ENCODE measurements at regions not wholly inside any gene's neighbourhood (a gene's known extent, or its start where the extent isn't known, plus 50 kb on each side); places are given as distances from the start of the nearest gene placed in this dataset.

DNA sequence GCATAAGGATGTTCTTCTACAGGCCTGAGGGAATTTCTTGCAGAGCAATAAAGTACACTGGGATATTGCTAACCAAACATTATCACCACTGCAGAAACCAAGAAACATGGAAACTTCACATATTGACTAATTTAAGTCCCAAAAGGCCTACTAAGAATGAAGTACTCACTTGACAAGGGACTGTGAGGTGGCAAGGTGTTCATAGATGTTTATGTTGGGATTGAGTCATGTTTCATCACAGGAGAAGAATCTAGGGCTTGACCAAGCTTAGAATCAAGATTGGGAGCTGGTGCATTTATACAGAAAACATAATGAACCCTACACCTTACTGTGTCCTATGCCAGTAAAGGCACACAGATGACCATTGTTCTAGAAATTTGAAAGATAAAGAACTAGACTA lies 56.7 kb upstream of the GAS1 start:
- Histone ChIP-seq H3K4me2 (ENCODE audit: insufficient read depth, insufficient read length, low read length) (no peak overlapping the region), H2BK20ac (ENCODE audit: low read depth, low read length, poor library complexity, severe bottlenecking) (no peak overlapping the region), H3K79me2 (ENCODE audit: insufficient read depth, low read length) (no peaks in the 10 kb centered on the region), H3K4ac (ENCODE audit: low read depth, low read length) (no peak overlapping the region), H3K27me3 (ENCODE audit: insufficient read depth, low read length) (no peaks in the 10 kb centered on the region), H3K9ac (ENCODE audit: extremely low read depth, insufficient read length, low read length) (no peak overlapping the region), H3K23me2 (ENCODE audit: insufficient read length, low read depth, low read length, poor library complexity, severe bottlenecking) (no peaks in the 10 kb centered on the region), H4K5ac (ENCODE audit: insufficient read length, low read depth, low read length) (no peak overlapping the region), H2BK15ac (ENCODE audit: low read depth, low read length) (no peak overlapping the region), H3K56ac (ENCODE audit: insufficient read length, low read depth, low read length) (no peak overlapping the region), H2BK120ac (ENCODE audit: low read depth, low read length, poor library complexity, severe bottlenecking) (no peak overlapping the region), H3K27ac (ENCODE audit: insufficient read length, low read depth, low read length) (no peak overlapping the region), H3K9me3 (ENCODE audit: control insufficient read depth, low read depth, low read length) (no peaks in the 10 kb centered on the region), H4K20me1 (ENCODE audit: control insufficient read depth, insufficient read depth, insufficient read length) (no peaks in the 10 kb centered on the region), H4K91ac (ENCODE audit: insufficient read length, low read depth, low read length) (no peak overlapping the region), H3K23ac (ENCODE audit: insufficient read length, low read depth, low read length) (no peak overlapping the region), H3K18ac (ENCODE audit: insufficient read length, low read depth, low read length) (no peak overlapping the region), H2BK5ac (ENCODE audit: insufficient read length, low read length) (no peak overlapping the region), H3K14ac (ENCODE audit: insufficient read depth, low read length) (no peak overlapping the region), H3K79me1 (ENCODE audit: insufficient read depth, low read depth, low read length, poor library complexity, severe bottlenecking) (no peaks in the 10 kb centered on the region), H2AK5ac (ENCODE audit: insufficient read length, low read length) (no peak overlapping the region), H2AFZ (ENCODE audit: low read length) (no peak overlapping the region), H2BK12ac (ENCODE audit: insufficient read length, low read depth, low read length) (no peak overlapping the region), H3T11ph (ENCODE audit: low read length) (no peak overlapping the region), H3K4me1 (ENCODE audit: insufficient read depth, low read length) (no peaks in the 10 kb centered on the region), H4K8ac (replicated peaks; ENCODE audit: insufficient read length, low read depth, low read length) (no peak overlapping the region)
- Mint-ChIP-seq H3K9me3 (no peaks in the 10 kb centered on the region; a peak in 1 of 5 replicates), H3K36me3 (ENCODE audit: insufficient read depth in 1 of 3, low read depth in 3 of 3) (no peaks in the 10 kb centered on the region), H3K4me1 (no peaks in the 10 kb centered on the region), H3K4me3 (no peak overlapping the region), H3K27me3 (ENCODE audit: low read depth) (no peaks in the 10 kb centered on the region), H3K27ac (no peak overlapping the region)
- no peak for DNase-seq
- TF ChIP-seq, protein P1, sequence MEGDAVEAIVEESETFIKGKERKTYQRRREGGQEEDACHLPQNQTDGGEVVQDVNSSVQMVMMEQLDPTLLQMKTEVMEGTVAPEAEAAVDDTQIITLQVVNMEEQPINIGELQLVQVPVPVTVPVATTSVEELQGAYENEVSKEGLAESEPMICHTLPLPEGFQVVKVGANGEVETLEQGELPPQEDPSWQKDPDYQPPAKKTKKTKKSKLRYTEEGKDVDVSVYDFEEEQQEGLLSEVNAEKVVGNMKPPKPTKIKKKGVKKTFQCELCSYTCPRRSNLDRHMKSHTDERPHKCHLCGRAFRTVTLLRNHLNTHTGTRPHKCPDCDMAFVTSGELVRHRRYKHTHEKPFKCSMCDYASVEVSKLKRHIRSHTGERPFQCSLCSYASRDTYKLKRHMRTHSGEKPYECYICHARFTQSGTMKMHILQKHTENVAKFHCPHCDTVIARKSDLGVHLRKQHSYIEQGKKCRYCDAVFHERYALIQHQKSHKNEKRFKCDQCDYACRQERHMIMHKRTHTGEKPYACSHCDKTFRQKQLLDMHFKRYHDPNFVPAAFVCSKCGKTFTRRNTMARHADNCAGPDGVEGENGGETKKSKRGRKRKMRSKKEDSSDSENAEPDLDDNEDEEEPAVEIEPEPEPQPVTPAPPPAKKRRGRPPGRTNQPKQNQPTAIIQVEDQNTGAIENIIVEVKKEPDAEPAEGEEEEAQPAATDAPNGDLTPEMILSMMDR (conservative IDR thresholded peaks at IDR 0.05) = no peak
